Omental fat pad (tissue), 3 donors: ENCODE measurements at regions not wholly inside any gene's neighbourhood (a gene's known extent, or its start where the extent isn't known, plus 50 kb on each side); places are given as distances from the start of the nearest gene placed in this dataset.
"Not testable (repeated sequence)": the region's sequence is repeated elsewhere in the genome, so short reads cannot be mapped to it uniquely, and the experiment has no call there.

Experiments used
- ATAC-seq: fragments of 150-250 bp; one replicate; pipeline ENCODE4 v1.9.1; 2016; ENCODE audit warnings: mild to moderate bottlenecking, moderate library complexity; ENCODE audit not compliant: low FRiP score
- DNase-seq: peaks from one replicate; pipeline ENCODE4 v3.0.0-alpha.2; 2019; ENCODE audit warnings: low spot score
- TF ChIP-seq, protein P1 (sequence below), 3 donors: fragments of 450-650 bp; IDR thresholded peaks; one replicate each; pipeline ENCODE4 v1.5.1; 2016 to 2017; ENCODE audit warnings: antibody characterized with exemption in 3 of 3, mild to moderate bottlenecking in 3 of 3, moderate library complexity in 2 of 3

DNA sequence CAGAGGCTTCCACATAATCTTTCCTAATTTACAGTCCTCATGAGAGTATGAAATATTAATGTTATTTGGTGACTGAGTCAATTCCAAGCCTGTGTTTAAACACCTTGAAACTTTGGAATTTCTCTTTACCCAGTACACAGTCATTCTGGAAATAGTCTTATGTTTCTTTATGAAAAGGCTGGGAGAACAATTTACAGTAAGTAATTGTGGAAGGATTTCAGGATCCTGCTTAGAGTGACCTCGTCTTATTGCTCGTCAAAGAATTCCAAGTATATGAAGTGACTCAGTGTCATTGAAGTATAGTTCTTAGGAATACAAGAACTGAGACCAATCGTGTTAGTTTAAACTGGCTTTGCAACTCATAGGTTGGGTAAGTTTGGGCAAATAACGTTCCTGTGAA lies 634.2 kb downstream of the SLC16A7 start:
- ATAC-seq (no peak), DNase-seq (no peak)
- TF ChIP-seq, protein P1, sequence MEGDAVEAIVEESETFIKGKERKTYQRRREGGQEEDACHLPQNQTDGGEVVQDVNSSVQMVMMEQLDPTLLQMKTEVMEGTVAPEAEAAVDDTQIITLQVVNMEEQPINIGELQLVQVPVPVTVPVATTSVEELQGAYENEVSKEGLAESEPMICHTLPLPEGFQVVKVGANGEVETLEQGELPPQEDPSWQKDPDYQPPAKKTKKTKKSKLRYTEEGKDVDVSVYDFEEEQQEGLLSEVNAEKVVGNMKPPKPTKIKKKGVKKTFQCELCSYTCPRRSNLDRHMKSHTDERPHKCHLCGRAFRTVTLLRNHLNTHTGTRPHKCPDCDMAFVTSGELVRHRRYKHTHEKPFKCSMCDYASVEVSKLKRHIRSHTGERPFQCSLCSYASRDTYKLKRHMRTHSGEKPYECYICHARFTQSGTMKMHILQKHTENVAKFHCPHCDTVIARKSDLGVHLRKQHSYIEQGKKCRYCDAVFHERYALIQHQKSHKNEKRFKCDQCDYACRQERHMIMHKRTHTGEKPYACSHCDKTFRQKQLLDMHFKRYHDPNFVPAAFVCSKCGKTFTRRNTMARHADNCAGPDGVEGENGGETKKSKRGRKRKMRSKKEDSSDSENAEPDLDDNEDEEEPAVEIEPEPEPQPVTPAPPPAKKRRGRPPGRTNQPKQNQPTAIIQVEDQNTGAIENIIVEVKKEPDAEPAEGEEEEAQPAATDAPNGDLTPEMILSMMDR (IDR thresholded peaks at IDR 0.05): no peak

DNA sequence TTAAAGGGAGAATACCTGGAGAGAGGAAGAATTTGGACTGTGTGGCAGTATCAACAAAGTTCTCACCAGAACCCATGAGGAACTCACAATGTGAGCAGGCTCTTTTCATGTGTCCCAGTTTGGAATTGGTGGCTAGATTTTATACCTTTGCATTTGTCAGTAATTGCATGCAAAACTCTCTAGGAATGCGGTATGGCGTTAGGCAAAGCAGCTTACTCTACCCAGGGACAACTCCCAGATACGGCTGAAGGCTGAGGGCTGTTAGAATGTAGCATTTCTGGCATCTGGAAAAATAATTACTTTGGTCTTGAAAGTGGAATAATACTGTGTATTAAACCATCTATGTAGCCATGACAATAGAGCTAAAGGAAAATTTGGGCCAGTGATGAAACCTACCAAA lies 635.5 kb downstream of the SLC16A7 start:
- TF ChIP-seq, protein P1 (IDR thresholded peaks at IDR 0.05): no peak
- no peak for ATAC-seq
- DNase-seq: no peak

DNA sequence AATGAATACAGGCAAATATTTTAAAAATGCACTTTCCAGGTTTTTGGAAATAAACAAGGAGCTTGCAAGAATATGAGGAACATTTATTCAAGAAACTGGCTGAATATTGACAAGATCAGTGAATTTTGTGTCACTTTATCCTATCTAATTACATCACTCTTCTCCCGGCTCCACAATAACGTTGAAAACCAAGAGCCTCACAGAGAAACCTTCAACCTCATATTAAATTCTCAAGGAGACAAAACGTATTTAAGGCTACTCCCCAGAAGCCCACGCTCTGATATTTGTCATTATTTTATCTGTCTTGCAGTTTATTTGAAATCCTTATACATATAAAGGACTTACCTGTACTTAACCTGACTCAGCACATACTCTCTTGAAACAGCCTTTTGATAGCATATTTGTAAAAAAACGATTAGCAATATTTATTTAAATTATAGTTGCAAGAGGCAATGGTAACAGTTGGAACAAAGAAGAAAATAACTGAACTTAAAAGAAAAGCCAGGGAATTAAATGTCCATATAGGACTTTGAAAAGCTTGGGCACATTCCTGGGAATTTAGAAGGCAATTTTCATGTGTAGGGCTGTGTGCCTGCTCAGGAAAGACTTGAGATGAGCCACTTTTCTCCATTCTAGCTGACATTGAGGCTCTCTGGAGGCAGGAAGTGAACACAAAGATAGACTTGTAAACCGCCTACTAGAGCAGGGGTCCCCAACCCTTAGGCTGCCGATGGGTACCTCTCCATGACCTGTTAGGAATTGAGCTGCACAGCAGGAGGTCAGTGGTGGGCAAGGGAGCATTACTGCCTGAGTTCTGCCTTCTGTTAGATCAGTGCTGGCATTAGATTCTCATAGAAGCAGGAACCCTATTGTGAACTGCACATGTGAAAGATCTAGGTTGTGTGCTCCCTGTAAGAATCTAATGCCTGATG lies 636.4 kb downstream of the SLC16A7 start:
- no peak for DNase-seq
- ATAC-seq: no peak
- TF ChIP-seq, protein P1 (IDR thresholded peaks at IDR 0.05): no peak

DNA sequence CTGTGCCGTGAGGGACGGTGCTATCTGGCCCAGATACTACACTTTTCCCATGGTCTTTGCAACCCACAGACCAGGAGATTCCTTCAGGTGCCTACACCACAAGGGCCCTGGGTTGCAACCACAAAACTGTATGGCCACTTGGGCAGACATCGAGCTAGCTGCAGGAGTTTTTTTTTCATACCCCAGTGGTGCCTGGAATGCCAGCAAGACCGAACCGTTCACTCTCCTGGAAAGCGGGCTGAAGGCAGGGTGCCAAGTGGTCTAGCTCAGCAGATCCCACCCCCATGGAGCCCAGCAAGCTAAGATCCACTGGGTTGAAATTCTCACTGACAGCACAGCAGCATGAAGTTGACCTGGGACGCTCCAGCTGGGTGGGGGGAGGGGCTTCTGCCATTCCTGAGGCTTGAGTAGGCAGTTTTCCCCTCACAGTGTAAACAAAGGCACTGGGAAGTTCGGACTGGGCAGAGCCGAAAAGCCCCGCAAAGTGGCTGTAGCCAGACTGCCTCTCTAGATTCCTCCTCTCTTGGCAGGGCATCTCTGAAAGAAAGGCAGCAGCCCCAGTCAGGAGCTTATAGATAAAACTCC lies 638.9 kb downstream of the SLC16A7 start:
- DNase-seq, ATAC-seq: not testable (repeated sequence)

DNA sequence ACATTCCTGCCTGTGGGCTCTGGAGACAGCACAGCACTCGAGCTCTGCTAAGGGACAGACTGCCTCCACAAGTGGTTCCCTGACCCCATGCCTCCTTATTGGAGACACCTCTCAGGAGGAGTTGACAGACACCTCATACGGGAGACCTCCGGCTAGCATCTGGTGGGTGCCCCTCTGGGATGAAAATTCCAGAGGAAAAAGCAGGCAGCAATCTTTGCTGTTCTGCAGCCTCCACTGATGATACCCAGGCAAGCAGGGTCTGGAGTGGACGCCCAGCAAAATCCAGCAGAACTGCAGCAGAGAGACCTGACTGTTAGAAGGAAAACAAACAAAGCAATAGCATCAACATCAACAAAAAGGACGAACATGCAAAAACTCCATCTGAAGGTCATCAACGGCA lies 639.4 kb downstream of the SLC16A7 start:
- DNase-seq: no peak
- TF ChIP-seq, protein P1 (IDR thresholded peaks at IDR 0.05): no peak
- no peak for ATAC-seq

DNA sequence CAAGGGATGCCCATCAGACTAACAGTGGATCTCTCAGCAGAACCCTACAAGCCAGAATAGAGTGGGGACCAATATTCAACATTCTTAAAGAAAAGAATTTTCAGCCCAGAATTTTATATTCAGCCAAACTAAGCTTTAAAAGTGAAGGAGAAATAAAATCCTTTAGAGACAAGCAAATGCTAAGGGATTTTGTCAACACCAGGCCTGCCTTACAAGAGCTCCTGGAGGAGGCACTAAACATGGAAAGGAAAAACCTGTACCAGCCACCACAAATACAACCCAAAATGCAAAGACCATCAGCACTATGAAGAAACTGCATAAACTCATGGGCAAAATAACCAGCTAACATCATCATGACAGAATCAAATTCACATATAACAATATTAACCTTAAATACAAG lies 640.6 kb downstream of the SLC16A7 start:
- ATAC-seq, DNase-seq: not testable (repeated sequence)

DNA sequence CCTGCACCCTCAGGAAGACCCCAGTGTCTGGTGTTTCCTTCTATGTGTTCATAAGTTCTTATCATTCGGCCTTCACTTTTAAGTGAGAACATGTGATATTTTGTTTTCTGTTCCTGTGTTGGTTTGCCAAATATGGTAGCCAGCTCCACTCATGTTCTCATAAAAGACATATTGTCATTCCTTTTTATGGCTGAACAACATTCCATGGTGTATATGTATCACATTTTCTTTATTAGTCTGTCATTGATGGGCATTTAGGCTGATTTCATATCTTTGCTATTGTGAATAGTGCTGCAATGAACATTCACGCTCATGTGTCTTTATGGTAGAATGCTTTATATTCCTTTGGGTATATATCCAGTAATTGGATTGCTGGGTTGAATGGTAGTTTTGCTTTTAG lies 645.1 kb downstream of the SLC16A7 start:
- TF ChIP-seq, protein P1 (IDR thresholded peaks at IDR 0.05): no peak
- ATAC-seq (no peak), DNase-seq (no peak)

DNA sequence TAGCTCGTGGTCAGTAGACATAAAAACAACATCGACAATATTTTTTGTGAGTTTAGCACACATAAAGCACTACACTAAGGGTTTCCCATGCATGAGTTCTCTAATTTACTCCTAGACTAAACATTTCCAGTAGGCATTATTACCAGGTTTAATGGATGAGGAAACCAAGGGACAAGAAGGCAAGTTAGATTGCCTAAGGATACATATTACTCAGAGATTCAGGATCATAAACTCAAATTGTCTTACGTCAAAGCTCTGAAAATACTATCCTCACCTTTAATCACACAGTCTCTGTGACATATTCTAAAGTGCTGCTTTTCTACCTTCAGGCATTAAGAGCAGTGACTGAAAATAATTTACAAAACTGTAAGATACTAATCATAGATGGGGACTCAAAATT lies 655.3 kb downstream of the SLC16A7 start:
- TF ChIP-seq, protein P1 (IDR thresholded peaks at IDR 0.05): no peak
- DNase-seq (no peak), ATAC-seq (no peak)
